Smooth muscle cell (in vitro differentiated cells): ENCODE measurements at regions not wholly inside any gene's neighbourhood (a gene's known extent, or its start where the extent isn't known, plus 50 kb on each side); places are given as distances from the start of the nearest gene placed in this dataset.

ENCODE experiments used
- DNase-seq: peaks from one replicate; lab custom pipeline; 2025; ENCODE audit not compliant: unreplicated experiment; lab: John Stamatoyannopoulos, UW
- H2AFZ ChIP-seq: fragments of 200-600 bp; sonication (generic); 2 replicates; pipeline ENCODE4 v1.6.0; 2016; ENCODE audit warnings: antibody characterized with exemption, low read depth, mild to moderate bottlenecking
- H3F3A ChIP-seq: fragments of 200-600 bp; sonication (generic); 2 replicates; pipeline ENCODE4 v1.6.0; 2017; ENCODE audit warnings: antibody characterized with exemption, low read depth
- H3K27ac ChIP-seq: fragments of 200-600 bp; sonication (generic); 2 replicates; pipeline ENCODE4 v1.5.1; 2016; ENCODE audit warnings: low read depth, mild to moderate bottlenecking
- H3K27me3 ChIP-seq: fragments of 200-600 bp; sonication (generic); 2 replicates; pipeline ENCODE4 v1.6.1; 2016; ENCODE audit warnings: low read depth, mild to moderate bottlenecking
- H3K36me3 ChIP-seq: fragments of 200-600 bp; sonication (generic); 2 replicates; pipeline ENCODE4 v1.5.1; 2016; ENCODE audit warnings: low read depth
- H3K4me1 ChIP-seq: fragments of 200-600 bp; sonication (generic); 2 replicates; pipeline ENCODE4 v1.5.1; 2016; ENCODE audit warnings: low read depth
- H3K4me2 ChIP-seq: fragments of 200-600 bp; sonication (generic); 2 replicates; pipeline ENCODE4 v1.6.0; 2016; ENCODE audit warnings: mild to moderate bottlenecking
- H3K4me3 ChIP-seq: fragments of 200-600 bp; sonication (generic); 2 replicates; pipeline ENCODE4 v1.5.1; 2016; ENCODE audit warnings: mild to moderate bottlenecking
- H3K79me2 ChIP-seq: fragments of 200-600 bp; sonication (generic); 2 replicates; pipeline ENCODE4 v1.6.0; 2016; ENCODE audit warnings: low read depth, mild to moderate bottlenecking
- H3K9ac ChIP-seq: fragments of 200-600 bp; sonication (generic); 2 replicates; pipeline ENCODE4 v1.6.0; 2016; ENCODE audit warnings: low read depth
- H3K9me3 ChIP-seq: fragments of 200-600 bp; sonication (generic); replicated peaks from 2 replicates; pipeline ENCODE4 v1.5.1; 2016; ENCODE audit warnings: low read depth
- H4K20me1 ChIP-seq: fragments of 200-600 bp; sonication (generic); 2 replicates; pipeline ENCODE4 v1.6.0; 2016; ENCODE audit warnings: low read depth
- CTCF ChIP-seq: fragments of 200-600 bp; sonication (generic); IDR thresholded peaks from 2 replicates; pipeline ENCODE4 v1.5.1; 2017; ENCODE audit warnings: borderline replicate concordance, mild to moderate bottlenecking, antibody characterized with exemption; ENCODE audit not compliant: insufficient read depth, poor library complexity, severe bottlenecking
- WGBS: methylation state at CpG from one replicate; pipeline ENCODE4 v1.1.7; 2016; ENCODE audit warnings: low lambda C conversion rate; 5-methylcytosine and 5-hydroxymethylcytosine counted together

- Histone ChIP-seq H3K27me3 (peaks cover 4% of the 10 kb centered on the region), H3K4me2 (no peak overlapping the region), H3K9ac (no peak overlapping the region), H4K20me1 (no peaks in the 10 kb centered on the region), H2AFZ (no peak overlapping the region), H3K4me1 (no peaks in the 10 kb centered on the region), H3F3A (no peaks in the 10 kb centered on the region), H3K27ac (no peak overlapping the region), H3K9me3 (no peaks in the 10 kb centered on the region), H3K4me3 (no peak overlapping the region), H3K36me3 (no peaks in the 10 kb centered on the region), H3K79me2 (no peaks in the 10 kb centered on the region)
- no peak for DNase-seq
- no peak for TF ChIP-seq CTCF
- 91% methylated on average over 29 of the region's 29 CpGs for WGBS
Observed at GRCh38 chr13:111511805-111512504, 191.5 kb downstream of the TEX29 start.

- H3K4me3 ChIP-seq, result no peak overlapping the region
- H3F3A ChIP-seq, result no peaks in the 10 kb centered on the region
- WGBS, result 91% methylated on average over 13 of the region's 13 CpGs
- H3K4me1 ChIP-seq, result no peaks in the 10 kb centered on the region
- no peaks in the 10 kb centered on the region for H4K20me1 ChIP-seq
- H3K9me3 ChIP-seq, result no peaks in the 10 kb centered on the region
- DNase-seq, result no peak
- no peaks in the 10 kb centered on the region for H3K36me3 ChIP-seq
- no peaks in the 10 kb centered on the region for H3K79me2 ChIP-seq
- no peak for TF ChIP-seq CTCF
- no peak overlapping the region for H2AFZ ChIP-seq
- no peak overlapping the region for H3K4me2 ChIP-seq
- H3K9ac ChIP-seq, result no peak overlapping the region
- peaks cover 5% of the 10 kb centered on the region for H3K27me3 ChIP-seq
- H3K27ac ChIP-seq, result no peak overlapping the region
Observed at GRCh38 chr13:111512707-111513106, 192.3 kb downstream of the TEX29 start.

- no peaks in the 10 kb centered on the region for H3K36me3 ChIP-seq
- TF ChIP-seq CTCF, result no peak
- H3K4me3 ChIP-seq, result no peak overlapping the region
- 93% methylated on average over 31 of the region's 31 CpGs for WGBS
- no peak overlapping the region for H3K4me2 ChIP-seq
- peaks cover 5% of the 10 kb centered on the region for H3K27me3 ChIP-seq
- no peaks in the 10 kb centered on the region for H3K4me1 ChIP-seq
- no peaks in the 10 kb centered on the region for H3F3A ChIP-seq
- no peaks in the 10 kb centered on the region for H4K20me1 ChIP-seq
- no peak overlapping the region for H3K9ac ChIP-seq
- H2AFZ ChIP-seq, result no peak overlapping the region
- no peaks in the 10 kb centered on the region for H3K79me2 ChIP-seq
- no peak for DNase-seq
- no peak overlapping the region for H3K27ac ChIP-seq
- H3K9me3 ChIP-seq, result no peaks in the 10 kb centered on the region
Observed at GRCh38 chr13:111513766-111514609, 193.5 kb downstream of the TEX29 start.
